T1000 (cell line): ENCODE measurements at regions not wholly inside any gene's neighbourhood (a gene's known extent, or its start where the extent isn't known, plus 50 kb on each side); places are given as distances from the start of the nearest gene placed in this dataset.
"Not testable (repeated sequence)": the region's sequence is repeated elsewhere in the genome, so short reads cannot be mapped to it uniquely, and the experiment has no call there.

Experiments
- DNase-seq: peaks from one replicate; lab custom pipeline; 2025; ENCODE audit warnings: mixed read lengths; lab: John Stamatoyannopoulos, UW

DNA sequence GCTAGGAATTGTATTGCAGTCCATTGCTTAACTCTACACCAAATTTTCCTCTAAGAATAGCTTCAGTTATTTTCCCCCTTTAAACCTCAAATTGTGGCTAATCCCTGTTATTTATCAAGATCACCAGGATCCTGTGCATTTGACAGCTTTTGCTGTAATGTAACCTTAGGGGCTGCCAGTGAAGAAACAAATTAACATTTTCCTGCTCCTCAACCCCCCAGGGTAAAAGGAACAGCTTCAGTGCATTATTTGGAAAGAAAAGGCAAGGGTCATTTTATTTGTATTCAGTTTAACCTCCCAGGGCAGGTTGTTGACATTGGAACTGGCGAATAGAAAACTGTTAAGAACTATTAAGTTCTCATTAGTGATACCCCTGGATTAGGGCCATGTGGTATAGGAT, 57.0 kb downstream of the PCDH20 start:
- DNase-seq, result no peak

GRCh38 chr13:61350341-61350740, 65.3 kb downstream of the PCDH20 start:
- no peak for DNase-seq

GRCh38 chr13:61339054-61339621, 76.5 kb downstream of the PCDH20 start:
- DNase-seq, result no peak

GRCh38 chr13:61316647-61317046, 99.0 kb downstream of the PCDH20 start:
- DNase-seq, result no peak

- no peak for DNase-seq
These were observed 121.0 kb downstream of the PCDH20 start for GRCh38 chr13:61294467-61295191.

GRCh38 chr13:61286148-61286745, 129.4 kb downstream of the PCDH20 start:
- no peak for DNase-seq

DNA sequence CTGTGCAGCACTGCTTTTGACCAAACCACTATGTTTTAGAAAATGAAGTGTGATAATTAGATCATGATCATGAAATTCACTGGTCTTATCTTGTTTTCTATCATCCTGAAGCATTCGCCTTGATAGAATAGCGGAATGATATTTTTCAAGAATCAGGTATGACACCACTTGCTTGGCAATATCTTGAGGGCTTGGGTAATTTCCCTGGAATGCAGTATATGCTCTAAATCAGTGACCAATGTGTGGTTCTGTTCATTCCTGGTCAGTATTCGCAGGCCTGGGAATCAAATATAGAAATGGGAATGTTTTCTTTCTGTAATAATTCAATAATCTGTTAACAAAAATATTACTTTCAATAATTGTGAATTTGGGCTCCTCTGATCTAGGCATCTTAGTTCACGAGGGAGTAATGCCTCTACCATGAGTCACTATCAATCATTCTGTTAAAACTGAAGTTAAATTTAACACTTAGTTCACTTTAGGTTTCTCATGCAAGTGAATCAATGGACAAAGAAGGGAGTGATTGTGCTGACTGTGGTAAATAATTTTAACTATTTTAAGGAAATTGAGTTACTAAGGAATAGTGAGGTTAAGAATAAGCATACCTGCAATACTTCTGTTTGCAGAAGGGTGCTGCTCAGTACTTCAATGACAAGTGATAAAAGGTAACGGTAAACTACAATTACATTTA, 137.9 kb downstream of the PCDH20 start:
- no peak for DNase-seq

DNA sequence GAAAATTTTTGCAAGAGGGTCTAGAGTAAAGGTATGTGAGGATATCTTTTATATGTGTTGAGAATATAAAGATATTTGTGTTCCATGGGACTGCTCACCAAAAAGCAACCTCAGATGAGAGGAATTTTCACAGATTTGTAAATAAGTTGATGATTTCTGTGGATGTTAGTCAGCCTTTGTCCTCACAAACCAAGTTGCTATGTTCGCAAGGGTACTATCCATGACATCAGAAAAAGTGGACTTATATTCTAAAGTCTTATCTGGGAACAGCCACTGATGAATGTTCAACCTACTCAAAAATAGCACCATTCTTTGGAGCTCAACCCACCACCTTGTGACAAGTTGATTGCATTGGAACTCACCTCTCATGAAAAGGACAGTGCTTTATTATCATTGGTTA, 138.6 kb downstream of the PCDH20 start:
- no peak for DNase-seq

DNA sequence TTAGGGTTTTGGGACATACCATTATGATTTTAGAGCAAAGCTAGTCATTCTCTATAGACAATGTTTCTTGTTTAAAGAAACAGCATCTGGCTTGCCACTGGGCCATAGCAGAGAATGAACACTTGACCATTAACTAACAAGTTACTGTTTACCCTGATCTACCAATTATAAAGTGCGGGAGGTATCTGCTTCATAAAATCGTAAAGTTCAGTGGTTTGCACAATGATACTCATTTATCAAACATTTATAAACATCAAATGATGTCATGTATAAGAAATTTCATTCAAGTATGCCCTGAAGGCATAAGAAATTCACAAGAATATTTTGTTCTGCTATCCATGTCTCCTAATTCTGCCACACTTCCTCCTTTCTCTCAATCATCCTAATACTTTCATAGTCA, 139.2 kb downstream of the PCDH20 start:
- DNase-seq, result no peak

DNA sequence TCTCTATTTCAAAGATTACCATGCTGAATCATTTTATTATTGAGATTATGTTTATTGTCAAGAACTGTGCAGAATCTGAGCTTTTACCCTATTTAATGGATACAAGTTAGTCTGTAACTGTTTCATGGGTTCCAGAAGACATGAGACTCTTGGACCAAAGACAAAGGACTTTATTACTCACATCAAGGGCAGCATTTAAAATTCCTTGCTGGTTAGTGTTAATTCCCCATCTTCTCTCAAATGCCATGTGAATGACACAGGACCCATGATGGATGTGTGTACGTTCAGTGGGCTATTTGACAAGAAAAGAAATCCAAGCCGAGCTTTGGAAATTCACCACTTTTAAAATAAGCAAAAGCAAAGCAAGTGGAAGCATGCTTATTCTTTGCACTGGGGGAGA, 139.9 kb downstream of the PCDH20 start:
- no peak for DNase-seq

DNA sequence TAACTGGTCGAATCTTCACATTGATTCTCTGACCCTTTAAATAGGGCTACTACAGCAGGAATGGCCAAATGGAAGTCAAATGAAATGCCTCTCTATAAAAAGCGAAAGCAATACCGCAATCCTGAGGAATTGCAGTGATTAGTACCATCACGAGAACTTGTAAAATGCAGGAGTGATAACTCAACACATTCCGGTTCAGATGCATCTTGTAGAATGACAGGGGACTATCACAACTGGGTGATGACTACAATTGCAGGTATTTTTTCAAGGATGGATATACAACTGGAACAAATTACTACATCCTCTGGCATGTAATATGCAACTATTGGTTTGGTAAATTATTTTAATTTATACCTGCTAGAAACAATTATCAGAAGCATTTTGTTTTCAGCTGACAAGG, 140.4 kb downstream of the PCDH20 start:
- DNase-seq, result no peak

- DNase-seq, result not testable (repeated sequence)
These were observed 148.8 kb downstream of the PCDH20 start for GRCh38 chr13:61266896-61267295.

- DNase-seq, result no peak
These were observed 153.7 kb downstream of the PCDH20 start for GRCh38 chr13:61261746-61262472.

DNA sequence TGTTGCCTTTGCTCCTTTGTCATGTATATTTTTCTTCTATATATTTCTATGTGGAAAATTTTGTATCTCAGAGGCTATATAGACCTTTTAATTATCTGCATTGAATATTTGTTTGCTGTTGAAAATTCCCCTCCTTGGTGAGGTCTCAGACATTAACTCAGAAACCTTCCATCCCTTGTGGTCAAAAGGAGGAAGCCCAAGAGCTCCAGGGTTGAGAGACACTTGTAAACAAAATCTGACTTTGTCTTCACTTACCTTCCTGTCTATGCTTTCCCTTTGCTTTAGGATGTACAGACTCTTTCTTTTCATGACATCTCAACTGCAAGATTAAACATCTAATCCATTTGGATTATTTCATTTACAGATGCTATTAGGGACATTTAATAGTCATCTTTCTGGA, 157.5 kb downstream of the PCDH20 start:
- no peak for DNase-seq

- DNase-seq, result no peak
These were observed 160.4 kb downstream of the PCDH20 start for GRCh38 chr13:61255040-61255796.

GRCh38 chr13:61253105-61253877, 162.4 kb downstream of the PCDH20 start:
- DNase-seq, result no peak

DNA sequence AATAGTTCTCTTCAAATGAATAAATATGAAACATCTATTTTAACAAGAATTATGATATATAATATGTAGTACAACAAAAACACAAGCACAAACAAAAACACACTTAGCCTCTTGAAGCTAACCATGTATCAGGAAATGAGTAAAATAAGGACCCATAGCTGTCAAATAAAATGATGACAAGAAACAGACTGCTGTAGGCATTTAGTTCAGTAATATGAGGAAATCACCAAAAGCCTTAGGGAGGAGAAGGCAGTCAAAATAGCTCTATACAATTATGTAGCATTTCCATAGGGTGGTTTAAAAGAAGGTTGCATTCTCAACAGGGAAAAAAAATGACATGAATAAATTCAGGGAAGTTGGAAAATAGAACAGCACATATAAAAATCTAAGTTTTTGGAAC, 163.4 kb downstream of the PCDH20 start:
- DNase-seq, result no peak

DNA sequence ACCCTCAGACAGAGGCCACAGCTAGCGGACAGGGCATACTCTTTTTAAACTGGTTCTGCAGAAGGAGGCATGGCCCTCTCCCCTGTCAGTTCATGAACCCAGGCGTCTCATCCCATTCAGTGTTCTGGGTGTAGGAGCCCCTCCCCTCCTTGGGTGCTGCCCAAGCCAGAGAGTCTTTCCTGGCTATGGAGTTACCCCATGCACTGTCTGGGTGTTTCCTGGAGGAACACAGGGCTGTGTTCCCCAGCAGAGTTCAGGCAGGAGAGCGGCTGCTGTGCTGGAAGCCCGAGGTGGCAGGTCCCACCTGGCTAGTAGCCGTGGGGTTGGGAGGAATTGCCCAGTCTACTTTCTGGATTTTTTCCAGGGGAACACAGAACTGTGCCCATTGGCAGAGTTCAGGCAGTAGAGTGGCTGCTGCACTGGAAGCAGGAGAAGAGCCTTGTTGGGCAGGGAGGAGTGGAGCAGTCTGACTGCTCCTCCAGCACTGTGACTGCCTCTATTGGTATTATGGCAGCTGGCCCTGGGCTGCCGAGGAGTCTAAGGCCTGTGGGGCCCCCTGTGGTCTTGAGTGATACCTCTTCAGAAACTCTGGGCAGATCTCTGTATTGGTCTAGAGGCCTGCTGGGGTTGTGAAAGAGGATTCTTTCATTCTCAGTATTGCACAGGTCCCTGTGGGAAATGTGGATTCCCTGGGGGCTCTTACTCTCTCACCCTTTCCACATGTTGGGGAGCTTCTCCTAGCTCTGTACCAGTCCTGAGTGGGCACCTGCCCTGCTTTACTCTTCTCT, 168.3 kb downstream of the PCDH20 start:
- DNase-seq, result no peak

- no peak for DNase-seq
These were observed 169.3 kb downstream of the PCDH20 start for GRCh38 chr13:61246351-61246750.

DNA sequence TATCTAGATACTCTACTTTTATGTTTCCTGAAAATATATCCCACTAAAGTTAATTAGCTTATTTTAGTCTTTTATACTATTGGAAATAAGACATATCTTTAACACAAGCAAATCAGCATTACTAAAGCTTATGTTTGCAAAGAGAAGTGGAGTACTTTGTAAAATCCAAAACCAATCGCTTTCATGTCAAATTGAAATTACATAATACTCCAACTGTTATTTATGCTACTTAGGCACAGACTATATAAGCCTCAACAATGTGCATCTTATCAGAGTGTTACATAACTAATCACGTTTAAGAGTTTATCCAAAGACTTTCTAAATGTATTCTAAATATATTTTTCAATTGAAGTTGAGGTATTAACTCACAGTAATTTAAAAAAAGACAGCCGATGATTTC, 200.0 kb downstream of the PCDH20 start:
- no peak for DNase-seq
